Hippocampal formation (tissue), 2 donors: ENCODE measurements at regions not wholly inside any gene's neighbourhood (a gene's known extent, or its start where the extent isn't known, plus 50 kb on each side); places are given as distances from the start of the nearest gene placed in this dataset.
"Not testable (repeated sequence)": the region's sequence is repeated elsewhere in the genome, so short reads cannot be mapped to it uniquely, and the experiment has no call there.

Source experiments
- DNase-seq, 2 donors: peaks; one replicate each; lab custom pipeline; 2025; lab: John Stamatoyannopoulos, UW

DNA sequence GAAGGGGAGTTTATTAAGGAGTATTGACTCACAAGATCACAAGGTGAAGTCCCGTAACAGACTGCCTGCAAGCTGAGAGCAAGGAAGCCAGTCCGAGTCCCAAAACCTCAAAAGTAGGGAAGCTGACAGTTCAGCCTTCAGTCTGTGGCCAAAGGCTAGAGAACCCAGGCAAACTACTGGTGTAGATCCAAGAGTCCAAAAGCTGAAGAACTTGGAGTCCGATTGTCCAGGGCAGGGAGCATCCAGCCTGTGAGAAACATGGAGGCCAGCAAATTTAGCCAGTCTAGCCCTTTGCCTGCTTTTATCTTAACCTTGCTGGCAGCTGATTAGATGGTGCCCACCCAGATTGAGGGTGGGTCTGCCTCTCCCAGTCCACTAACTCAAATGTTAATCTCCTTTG, 621.9 kb upstream of the ITGA1 start:
- not testable (repeated sequence) for DNase-seq

- DNase-seq, result no peak
Measured at GRCh38 chr5:52173133-52173532, 614.6 kb upstream of the ITGA1 start.

DNA sequence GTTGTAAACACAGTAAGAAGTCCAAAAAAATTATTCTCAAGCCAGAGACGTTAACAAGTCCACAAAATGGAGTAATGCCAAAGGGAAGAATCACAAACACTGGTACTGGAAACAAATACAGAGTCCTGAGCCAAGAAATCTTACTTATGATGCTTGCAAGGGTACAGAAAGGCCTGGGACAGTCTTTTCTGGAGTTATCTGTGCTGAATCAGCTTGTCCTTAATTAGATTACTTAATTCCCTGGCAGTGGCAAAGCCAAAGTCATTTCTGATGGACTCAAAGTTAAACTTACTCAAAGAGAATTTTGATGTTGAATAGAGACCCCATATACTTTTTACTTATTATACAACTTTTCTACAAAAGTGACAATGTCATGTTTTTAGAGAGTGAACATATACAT, 610.5 kb upstream of the ITGA1 start:
- DNase-seq, result no peak

DNA sequence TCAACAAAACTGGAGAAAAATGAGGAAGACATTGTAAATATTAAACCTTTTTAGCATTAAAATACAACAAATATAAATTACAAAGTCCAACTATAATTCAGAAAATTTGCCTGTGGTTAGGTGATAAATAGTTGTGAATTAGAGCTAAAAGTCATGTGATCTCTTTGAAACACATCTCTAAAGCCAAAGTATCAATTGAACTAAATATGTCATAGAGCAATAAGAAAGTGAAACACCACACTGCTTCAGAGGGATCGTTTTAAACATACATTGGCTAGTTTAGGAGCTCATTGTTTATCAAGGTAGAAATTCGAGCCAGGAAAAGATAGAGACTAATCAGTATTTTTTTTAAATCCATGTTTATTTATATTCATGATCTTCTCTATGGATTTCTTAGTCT, 606.3 kb upstream of the ITGA1 start:
- DNase-seq, result no peak

DNA sequence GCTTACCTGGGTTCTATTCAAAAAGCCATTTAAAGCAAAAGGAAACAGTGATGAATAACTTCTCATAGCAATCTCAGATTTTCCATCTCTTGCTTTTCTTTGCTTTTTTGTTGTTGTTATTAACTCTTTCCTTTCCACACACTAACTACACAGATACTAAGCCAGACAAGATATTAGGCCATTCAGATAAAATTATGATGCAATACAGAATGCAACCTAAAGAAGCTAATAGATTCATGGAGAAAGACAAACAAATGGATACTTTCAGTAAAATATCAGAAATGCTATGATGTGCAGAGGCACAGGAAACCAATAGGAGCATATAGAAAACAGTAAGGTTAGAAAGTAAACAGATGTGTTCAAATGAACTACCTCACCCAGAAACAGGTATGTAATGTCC, 597.0 kb upstream of the ITGA1 start:
- DNase-seq, result no peak

DNA sequence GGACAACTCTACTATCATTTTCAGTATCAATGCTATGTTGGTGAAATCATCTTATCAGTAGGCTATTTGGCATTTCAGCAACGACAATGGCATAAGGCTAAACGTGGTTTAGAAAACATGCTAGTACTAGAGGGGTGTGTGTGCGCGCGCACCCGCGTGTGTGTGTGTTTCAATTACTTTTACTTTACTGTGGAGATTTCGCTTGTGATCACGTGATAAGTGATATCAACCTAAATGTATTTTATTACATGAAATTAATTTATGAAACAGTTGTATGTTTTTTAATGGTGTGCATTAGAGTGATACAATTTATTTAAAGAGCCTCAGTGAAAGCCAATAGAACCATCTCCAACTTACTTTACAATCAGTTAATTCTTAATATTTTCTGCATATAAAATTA, 587.9 kb upstream of the ITGA1 start:
- DNase-seq, result no peak

DNA sequence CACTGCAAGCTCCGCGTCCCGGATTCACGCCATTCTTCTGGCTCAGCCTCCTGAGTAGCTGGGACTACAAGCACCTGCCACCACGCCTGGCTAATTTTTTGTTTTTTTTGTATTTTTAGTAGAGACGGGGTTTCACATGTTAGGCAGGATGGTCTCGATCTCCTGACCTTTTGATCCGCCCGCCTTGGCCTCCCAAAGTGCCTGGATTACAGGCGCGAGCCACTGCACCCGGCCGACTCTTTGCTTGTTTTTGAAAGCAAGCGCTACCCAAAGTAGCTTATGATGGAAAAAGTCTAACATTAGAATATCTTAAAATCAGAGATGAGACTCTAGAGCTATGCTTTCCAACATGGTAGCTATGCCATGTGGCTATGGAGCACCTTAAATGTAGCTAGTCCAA, 585.5 kb upstream of the ITGA1 start:
- no peak for DNase-seq

GRCh38 chr5:52204310-52204709, 583.4 kb upstream of the ITGA1 start:
- DNase-seq, result no peak
